Activated CD4-positive, alpha-beta T cell treated with anti-CD3 and anti-CD28 coated beads for 48 hours (primary cell): ENCODE measurements at regions not wholly inside any gene's neighbourhood (a gene's known extent, or its start where the extent isn't known, plus 50 kb on each side); places are given as distances from the start of the nearest gene placed in this dataset.
"Not testable (repeated sequence)": the region's sequence is repeated elsewhere in the genome, so short reads cannot be mapped to it uniquely, and the experiment has no call there.

ENCODE experiments used
- DNase-seq: peaks from one replicate; pipeline ENCODE4 v3.0.0-alpha.2; 2020

DNA sequence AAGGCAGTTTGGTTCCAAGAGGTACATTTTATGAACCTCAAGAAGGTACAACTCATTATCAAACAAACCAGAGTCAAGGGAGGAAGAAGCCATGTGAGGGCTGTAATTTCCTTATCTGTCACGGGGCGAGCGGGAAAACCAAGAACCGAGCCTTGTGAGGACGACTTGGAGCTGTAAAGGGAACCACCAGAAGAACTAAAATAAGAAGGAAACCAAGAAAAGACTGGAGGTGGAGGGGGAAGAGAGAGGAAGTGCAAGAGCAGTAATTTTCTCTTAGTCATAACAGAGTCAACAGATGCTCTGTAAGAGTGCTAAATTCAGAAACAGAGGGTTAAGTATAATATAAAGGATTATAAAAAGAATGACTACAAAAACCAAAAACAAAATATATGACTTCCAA, 127.1 kb downstream of the DIRAS2 start:
- DNase-seq = no peak

DNA sequence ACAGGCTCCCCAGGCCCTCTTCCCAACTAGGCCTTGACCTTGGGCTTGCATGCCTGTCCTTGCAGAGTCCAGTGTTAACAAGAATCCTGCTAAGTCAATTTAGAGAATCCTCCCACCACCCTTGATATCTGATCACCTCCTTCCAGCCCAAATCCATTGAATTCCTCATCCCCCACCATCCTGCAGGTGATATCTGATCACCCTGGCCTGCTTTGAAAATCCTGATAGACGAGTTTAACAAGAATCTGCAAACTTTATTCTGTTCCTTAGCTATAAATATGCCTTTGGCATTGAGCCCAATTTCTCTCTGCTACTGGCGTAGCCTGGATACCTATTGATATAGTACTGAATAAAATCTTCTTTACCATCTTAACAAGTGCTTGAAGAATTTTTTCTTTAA, 125.5 kb downstream of the DIRAS2 start:
- DNase-seq = no peak

DNA sequence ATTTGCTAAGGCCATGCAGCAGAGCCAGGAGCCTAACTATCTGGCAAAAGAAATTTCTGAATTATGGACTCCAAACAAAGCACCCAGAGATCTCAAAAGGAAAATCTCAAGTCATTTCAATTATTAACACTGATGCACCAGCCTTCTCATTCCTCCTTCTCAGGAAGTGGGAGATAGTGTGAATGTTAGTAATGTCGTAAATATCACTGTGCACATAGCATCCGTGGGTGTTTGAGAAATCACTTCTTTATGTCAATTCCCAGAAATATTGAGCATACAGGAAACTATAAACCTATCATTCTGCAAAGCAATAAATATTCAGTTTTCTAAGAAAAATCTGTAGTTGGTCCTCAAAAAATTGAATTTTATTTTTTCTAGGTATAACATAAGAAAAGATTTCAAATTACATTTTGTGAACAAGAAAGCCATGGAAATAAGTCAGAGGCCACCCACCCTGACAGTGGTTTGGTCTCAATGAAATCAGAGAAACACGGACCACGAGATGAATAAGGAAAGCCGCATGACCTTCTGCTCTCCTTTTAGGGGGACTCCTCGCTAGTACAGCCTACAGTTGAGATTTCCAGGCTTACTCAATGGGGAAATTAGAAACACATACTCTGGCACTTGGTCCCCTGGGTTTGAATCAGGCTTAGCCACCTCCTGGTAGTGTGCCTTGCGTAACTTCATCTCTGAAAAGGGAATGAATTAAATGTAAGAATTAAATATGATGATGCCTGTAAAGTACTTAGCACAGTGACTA, 120.6 kb downstream of the DIRAS2 start:
- DNase-seq = no peak

DNA sequence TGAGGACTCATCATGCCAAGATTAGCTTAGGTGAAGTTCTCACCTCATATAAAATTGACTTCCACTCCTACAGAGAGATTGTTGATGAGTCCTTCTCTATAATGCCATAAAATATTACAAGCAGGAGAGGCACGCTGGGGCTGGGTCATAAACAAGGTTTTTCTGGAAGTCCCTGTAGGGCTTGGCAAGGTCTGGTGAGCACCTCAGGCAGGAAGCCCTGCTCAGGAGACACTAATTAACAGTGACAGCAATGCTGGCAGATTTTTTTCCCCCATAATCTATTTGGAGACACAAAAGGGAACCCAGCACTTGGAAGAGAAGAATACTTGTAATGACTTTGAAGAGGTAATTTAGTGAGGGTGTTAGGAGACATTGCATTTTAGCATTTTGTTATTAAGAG, 118.7 kb downstream of the DIRAS2 start:
- no peak for DNase-seq

DNA sequence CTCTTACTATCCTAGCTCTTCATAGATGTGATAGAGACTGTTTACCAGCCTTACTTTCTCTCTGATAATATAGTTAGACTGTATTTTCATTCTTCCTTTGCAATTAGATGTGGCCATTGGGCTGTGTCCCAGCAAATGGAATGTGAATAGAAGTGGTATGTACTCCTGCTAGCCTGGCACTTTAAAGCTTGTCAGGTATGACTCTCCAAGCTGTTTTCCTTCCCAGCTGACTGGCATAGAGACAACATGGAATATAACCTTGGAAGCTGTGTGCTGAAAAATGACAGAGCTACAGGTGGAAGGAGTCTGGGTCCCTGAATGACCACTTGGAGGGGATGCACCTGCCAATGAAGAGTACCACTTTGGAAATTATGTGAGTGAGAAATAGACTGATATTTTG, 116.2 kb downstream of the DIRAS2 start:
- no peak for DNase-seq

DNA sequence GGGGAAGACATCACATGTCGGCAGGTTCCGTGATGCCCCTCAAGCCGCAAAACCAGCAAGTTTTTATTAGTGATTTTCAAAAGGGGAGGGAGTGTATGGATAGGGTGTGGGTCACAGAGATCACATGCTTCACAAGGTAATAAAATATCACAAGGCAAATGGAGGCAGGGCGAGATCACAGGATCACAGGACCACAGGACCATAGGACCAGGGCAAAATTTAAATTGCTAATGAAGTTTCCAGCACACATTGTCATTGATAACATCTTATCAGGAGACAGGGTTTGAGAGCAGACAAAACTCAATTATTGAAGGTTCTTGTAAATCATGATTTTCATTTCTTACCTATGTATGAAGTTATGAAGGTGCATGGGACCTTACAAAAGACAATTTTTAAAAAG, 106.5 kb downstream of the DIRAS2 start:
- DNase-seq = not testable (repeated sequence)

DNA sequence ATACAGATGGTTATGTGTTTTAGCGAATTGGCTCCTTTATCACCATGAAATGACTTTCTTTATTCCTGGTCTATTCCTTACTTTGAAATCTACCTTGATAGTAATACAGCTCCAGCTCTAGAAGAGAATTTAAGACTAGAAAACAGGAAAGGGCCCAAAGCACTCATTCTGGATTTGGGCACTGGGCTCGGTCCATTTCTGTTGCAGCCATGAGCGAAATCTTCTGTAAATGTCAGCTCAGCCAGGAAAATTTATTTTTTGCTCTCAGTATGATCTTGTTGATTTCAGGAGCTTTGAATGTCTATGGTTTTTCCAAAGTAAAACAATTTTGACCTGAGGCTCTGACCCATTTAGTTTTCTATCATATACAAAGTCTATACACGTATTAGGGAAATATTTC, 104.1 kb downstream of the DIRAS2 start:
- DNase-seq = no peak

DNA sequence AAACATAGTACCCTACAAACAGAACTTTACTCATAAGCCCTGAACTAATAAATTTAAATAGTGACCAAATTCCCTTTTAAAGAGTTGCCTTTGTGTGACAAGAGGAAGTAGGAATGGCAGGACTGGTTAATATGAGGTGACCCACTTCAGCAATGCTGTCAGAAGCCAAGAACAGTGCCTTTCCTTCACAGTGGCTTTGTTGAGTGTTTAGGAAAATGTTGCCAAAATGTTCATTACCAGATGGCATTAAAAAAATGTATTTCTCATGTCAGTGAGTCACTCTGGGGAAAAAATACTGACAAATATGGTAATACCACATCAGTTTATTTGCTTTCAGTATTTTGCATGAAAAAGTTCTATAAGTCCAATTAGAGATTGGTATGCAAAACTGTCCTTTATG, 103.3 kb downstream of the DIRAS2 start:
- no peak for DNase-seq

DNA sequence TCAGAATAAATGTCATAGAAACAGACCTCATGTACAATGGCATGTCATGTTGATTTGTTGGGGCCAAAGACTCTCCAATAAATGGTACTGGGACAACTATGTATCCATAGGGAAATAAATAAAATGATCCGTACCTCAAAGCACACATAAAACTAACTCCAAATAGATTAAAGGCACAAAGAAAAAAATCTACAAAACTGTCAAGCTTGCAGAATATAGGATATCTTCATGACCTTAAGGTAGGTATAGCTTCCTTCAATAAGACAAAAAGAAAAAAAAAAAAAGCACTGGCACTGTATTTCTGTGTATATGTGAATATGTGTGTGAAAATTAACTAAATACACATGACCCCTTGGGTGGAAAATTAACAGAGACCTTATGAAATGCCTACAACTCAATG, 101.9 kb downstream of the DIRAS2 start:
- DNase-seq = no peak

DNA sequence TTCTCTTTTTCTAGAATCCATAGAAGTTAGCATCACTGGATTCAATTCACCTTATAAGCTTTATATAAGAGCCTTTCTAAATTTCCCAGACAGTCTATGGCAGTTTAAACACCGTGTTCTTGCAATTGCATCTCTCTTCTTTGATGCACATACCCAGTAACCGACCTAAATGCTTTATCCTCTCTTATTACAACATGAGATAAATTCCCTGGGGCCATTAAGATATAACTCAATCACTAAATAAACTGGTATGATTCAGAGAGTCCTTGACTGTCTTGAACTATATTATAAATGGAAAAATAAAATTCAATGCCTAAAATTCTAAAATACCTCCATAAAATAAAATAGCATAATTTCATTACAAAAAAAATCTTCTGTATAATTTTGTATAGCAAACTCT, 98.1 kb downstream of the DIRAS2 start:
- DNase-seq = no peak

DNA sequence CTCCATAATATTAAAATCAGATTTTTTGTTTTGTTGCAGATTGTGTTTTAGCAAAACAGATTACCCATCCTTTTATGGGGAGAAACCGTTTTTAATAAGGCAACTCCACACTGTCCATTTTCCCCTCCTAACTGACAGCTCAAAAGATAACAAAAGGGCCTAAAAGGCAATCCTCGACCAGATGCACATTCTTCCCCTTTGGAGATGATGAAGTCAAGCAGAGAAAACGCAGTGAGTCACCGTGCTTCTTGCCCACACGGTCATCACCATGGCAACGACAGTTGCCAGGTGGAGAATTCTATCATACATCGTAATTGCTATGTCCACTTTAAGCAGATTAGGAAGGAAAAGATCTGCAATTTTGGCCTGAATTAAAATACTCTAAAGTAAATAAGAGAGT, 96.4 kb downstream of the DIRAS2 start:
- no peak for DNase-seq

DNA sequence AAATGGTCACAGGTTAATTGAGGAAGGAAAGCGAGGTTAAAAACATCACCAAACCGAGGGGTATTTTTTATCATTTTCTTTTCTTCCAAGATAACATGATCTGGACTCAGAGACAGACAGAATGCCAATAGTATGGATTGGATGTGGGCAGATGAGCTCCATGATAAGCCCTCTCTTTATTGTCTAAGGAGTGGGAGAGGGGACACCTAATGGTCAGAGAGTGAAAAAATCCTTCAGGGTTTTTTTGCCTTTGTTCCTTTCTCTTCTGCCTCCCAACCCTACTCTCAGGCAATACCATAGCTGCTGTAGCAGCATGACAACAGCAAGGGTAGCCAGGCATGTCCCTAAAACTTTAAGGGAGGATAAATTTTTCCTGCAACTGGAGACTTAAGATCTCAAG, 94.7 kb downstream of the DIRAS2 start:
- DNase-seq = no peak

DNA sequence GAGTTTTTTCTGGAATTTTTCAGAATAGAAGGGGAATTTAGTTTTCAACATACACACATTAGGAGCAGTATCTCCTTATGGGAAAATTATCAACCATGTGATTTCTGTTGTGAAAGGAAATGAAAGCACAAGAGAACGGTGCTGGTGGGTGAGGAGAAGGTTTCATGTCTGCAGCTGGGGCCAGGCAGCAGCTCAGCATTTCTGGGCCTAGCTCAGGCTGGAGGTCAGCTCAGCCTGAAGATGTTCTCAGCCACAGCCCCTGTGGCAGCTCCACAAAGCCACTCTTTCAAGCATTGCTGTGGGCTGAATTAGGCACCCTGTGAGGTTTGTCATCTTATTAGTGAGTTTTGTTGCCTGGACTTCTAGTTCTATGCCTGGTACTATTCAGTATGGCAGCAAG, 90.3 kb downstream of the DIRAS2 start:
- no peak for DNase-seq

DNA sequence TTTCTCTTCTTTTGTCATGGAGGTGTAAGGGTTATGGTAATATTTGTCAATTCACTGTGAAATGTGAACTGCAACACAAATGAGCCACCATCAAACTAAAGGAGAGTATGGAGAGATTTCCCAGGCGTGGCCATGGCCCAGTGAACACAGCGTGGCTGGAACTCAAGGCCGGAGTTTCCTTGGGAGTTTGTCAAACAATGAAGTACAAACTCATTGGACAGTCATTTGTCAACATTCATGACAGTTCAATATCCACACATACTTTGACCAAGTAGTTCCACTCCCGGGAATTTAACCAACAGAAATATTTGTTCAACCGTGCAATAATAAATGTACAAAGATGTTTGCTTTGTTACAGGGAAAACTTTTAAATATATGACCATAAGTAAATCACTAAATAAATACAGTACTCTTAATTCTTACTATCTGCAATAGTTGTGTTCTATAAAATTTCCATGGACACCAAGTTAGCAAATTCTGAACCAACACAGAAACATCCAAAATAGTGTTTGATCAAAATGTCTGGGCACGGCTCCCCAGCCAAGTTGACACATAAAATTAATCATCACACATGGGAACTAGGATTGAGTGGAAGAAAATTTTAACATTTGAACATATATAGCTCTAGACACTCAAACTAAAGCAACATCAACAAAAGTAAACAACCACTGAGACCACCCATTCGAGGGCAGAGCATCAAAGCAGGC, 87.1 kb downstream of the DIRAS2 start:
- no peak for DNase-seq

DNA sequence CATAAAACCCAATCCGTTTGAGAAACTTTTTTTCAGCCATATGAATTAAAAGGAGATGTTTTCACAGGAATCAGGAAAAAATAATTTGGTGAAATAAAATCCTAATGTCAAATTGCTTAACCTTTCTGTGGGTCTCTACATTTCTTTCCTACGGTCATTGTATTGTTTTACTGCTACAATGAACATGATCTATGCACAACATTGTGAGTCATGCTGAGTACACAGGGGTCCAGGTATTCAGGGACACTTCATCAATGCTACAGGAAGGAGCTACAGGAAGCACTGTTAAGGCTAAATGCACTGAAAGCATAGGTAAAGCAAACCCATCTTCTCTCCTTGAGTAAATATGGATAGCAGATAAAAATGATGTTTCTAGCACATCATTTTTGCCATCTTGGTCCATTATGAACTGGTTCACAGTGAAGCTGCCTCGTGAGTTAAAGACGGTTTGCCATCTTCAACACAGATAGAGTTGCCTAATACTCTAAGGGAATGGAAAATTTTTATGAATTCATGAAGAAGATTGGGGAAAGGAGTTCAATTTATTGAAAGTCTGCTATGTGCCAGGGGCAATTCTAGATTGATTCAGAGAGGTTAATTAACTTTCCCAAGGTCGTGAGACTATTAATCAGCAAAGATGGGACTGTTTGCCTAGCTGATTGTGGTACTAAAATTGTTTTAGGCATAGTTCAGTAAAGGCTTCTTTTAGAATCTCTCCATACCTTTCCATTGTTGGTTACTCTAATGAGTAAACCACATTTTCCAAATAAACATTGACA, 85.5 kb downstream of the DIRAS2 start:
- DNase-seq = no peak

DNA sequence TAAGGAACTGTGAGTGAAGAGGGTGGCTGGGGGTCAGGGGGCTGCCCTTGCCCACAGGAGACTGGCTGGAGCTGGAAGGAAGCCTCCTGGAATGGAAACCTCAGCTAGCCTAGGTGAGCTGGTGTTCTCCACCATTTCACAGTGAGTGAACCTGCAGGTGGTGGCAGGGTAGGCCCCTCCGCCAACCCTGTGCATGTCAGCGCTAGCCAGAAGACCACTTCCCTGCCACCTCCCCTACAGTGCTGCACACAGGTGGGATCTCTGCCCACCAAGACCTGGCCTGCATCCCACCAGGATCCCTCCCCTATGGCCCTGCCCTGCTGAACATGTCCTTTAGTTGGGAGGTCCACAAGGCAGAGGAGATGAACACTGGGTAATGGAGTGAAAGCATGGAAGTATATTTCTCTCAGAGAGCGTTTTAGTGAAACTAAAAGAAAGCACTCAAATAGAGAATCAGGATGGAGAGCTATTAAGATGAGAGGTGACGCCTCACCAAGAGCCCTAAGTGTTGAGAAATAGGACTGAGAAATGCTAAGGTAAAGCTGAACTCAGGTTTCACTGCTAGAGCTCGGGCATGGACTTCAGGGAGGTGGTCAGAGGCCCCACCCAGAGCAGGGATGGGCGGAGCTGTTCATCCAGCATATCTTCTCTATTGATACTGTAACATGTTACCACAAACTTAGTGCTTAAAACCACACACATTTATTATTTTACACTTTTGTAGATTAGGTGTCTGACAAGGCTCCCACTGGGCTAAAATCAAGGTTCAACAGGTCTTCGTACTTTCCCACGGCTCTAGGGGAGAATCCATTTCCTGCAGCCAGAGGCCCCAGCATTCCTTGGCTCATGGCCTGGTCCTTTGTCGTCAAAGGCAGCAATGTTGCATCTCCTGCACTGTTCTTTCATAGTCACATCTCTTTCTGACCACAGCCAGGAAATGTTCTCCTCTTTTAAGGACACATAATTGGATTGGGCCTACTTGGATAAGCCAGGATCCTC, 83.2 kb downstream of the DIRAS2 start:
- DNase-seq = no peak
